Thyroid gland (tissue), 4 donors: ENCODE measurements at regions not wholly inside any gene's neighbourhood (a gene's known extent, or its start where the extent isn't known, plus 50 kb on each side); places are given as distances from the start of the nearest gene placed in this dataset.

Source experiments
- POLR2A ChIP-seq, 2 donors: fragments of 450-650 bp; IDR thresholded peaks; one replicate each; pipeline ENCODE4 v1.6.1; 2017; ENCODE audit warnings: antibody characterized with exemption in 2 of 2, mild to moderate bottlenecking in 2 of 2, moderate library complexity in 1 of 2
- TF ChIP-seq, protein P1 (sequence below), 6 experiments: fragments of 200-600 bp in 3 of 6; fragments of 450-650 bp in 3 of 6; sonication (generic) in 3 of 6; IDR thresholded peaks; one replicate each; pipeline ENCODE4 v1.5.1; 2016 to 2019; ENCODE audit warnings: antibody characterized with exemption in 6 of 6, mild to moderate bottlenecking in 2 of 6, inconsistent platforms in 1 of 6, moderate library complexity in 1 of 6

DNA sequence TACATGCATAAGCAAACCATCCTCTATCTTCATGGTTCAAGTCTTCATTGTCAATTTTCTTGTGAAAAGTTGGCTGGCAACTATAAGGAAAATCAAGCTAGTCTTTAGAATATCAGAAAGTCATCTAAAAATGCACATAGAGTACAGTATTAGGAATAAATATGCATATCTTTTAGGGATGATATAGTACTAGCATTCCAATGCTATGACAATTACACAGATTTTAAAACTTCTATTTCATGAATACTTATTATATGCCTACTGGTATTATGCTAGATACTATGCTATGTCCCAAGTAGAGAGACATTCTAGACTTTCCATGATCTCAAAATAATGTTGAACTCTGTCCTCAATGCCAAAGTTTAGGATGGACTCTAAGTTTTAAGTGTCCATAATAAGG, 81.3 kb upstream of the NAALADL2 start:
- TF ChIP-seq POLR2A (IDR thresholded peaks at IDR 0.05): no peak
- TF ChIP-seq, protein P1, sequence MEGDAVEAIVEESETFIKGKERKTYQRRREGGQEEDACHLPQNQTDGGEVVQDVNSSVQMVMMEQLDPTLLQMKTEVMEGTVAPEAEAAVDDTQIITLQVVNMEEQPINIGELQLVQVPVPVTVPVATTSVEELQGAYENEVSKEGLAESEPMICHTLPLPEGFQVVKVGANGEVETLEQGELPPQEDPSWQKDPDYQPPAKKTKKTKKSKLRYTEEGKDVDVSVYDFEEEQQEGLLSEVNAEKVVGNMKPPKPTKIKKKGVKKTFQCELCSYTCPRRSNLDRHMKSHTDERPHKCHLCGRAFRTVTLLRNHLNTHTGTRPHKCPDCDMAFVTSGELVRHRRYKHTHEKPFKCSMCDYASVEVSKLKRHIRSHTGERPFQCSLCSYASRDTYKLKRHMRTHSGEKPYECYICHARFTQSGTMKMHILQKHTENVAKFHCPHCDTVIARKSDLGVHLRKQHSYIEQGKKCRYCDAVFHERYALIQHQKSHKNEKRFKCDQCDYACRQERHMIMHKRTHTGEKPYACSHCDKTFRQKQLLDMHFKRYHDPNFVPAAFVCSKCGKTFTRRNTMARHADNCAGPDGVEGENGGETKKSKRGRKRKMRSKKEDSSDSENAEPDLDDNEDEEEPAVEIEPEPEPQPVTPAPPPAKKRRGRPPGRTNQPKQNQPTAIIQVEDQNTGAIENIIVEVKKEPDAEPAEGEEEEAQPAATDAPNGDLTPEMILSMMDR (IDR thresholded peaks at IDR 0.05): no peak
